ENCODE measurements at regions not wholly inside any gene's neighbourhood (a gene's known extent, or its start where the extent isn't known, plus 50 kb on each side); places are given as distances from the start of the nearest gene placed in this dataset.

- Histone ChIP-seq H3K27ac (ENCODE audit: low read depth in 1 of 2, low read length in 1 of 2) (no peak overlapping the region), H3K9me3 (ENCODE audit: control insufficient read depth in 4 of 4, insufficient read depth in 3 of 4, low read length in 3 of 4) (no peaks in the 10 kb centered on the region), H3K36me3 (ENCODE audit: control insufficient read depth in 4 of 4, insufficient read depth in 4 of 4, low read length in 4 of 4) (no peaks in the 10 kb centered on the region), H3K27me3 (ENCODE audit: control insufficient read depth in 3 of 3, insufficient read depth in 3 of 3, low read length in 2 of 3) (no peaks in the 10 kb centered on the region), H3K4me3 (no peak overlapping the region), H3K4me1 (ENCODE audit: control insufficient read depth in 5 of 5, insufficient read depth in 5 of 5, low read length in 5 of 5) (peaks cover 0 to 15% (median 2%) of the 10 kb centered on the region in 5 donors), H3K9ac (ENCODE audit: insufficient read depth in 1 of 2, low read length in 2 of 2) (no peak overlapping the region)
- ATAC-seq (ENCODE audit: insufficient read depth, low FRiP score) (no peak), DNase-seq (peak in 1 of 3 donors; percentile 9)
- 45 to 66% methylated on average over 2 of the region's 2 CpGs for WGBS, 2 donors
- no peak for TF ChIP-seq CTCF (IDR thresholded peaks at IDR 0.05; ENCODE audit: control extremely low read depth, extremely low read depth)
These were observed 237.9 kb upstream of the CCDC196 start for GRCh38 chr14:66248256-66248655.

GRCh38 chr14:66249544-66249943 is 236.6 kb upstream of the CCDC196 start:
- H3K9me3 ChIP-seq (ENCODE audit: control insufficient read depth in 4 of 4, insufficient read depth in 3 of 4, low read length in 3 of 4), result no peaks in the 10 kb centered on the region
- H3K4me1 ChIP-seq (ENCODE audit: control insufficient read depth in 5 of 5, insufficient read depth in 5 of 5, low read length in 5 of 5), result peaks cover 0 to 15% (median 2%) of the 10 kb centered on the region in 5 donors
- no peak overlapping the region for H3K9ac ChIP-seq (ENCODE audit: insufficient read depth in 1 of 2, low read length in 2 of 2)
- 91 to 92% methylated on average over 3 of the region's 3 CpGs for WGBS, 2 donors
- no peak overlapping the region for H3K27ac ChIP-seq (ENCODE audit: low read depth in 1 of 2, low read length in 1 of 2)
- no peak overlapping the region for H3K4me3 ChIP-seq
- ATAC-seq (ENCODE audit: insufficient read depth, low FRiP score) (no peak), DNase-seq (peak in 2 of 3 donors; percentile 12 to 18)
- H3K36me3 ChIP-seq (ENCODE audit: control insufficient read depth in 4 of 4, insufficient read depth in 4 of 4, low read length in 4 of 4), result no peaks in the 10 kb centered on the region
- H3K27me3 ChIP-seq (ENCODE audit: control insufficient read depth in 3 of 3, insufficient read depth in 3 of 3, low read length in 2 of 3), result no peaks in the 10 kb centered on the region
- no peak for TF ChIP-seq CTCF (IDR thresholded peaks at IDR 0.05; ENCODE audit: control extremely low read depth, extremely low read depth)

GRCh38 chr14:66254038-66254437 is 232.1 kb upstream of the CCDC196 start:
- Histone ChIP-seq H3K4me3 (no peak overlapping the region), H3K36me3 (ENCODE audit: control insufficient read depth in 4 of 4, insufficient read depth in 4 of 4, low read length in 4 of 4) (no peaks in the 10 kb centered on the region), H3K4me1 (ENCODE audit: control insufficient read depth in 5 of 5, insufficient read depth in 5 of 5, low read length in 5 of 5) (no peaks in the 10 kb centered on the region), H3K27ac (ENCODE audit: low read depth in 1 of 2, low read length in 1 of 2) (no peak overlapping the region), H3K9me3 (ENCODE audit: control insufficient read depth in 4 of 4, insufficient read depth in 3 of 4, low read length in 3 of 4) (peaks cover 0 to 2% (median 0%) of the 10 kb centered on the region in 4 donors), H3K27me3 (ENCODE audit: control insufficient read depth in 3 of 3, insufficient read depth in 3 of 3, low read length in 2 of 3) (no peaks in the 10 kb centered on the region), H3K9ac (ENCODE audit: insufficient read depth in 1 of 2, low read length in 2 of 2) (no peak overlapping the region)
- DNase-seq, result no peak
- no peak for ATAC-seq (ENCODE audit: insufficient read depth, low FRiP score)
- TF ChIP-seq CTCF (IDR thresholded peaks at IDR 0.05; ENCODE audit: control extremely low read depth, extremely low read depth), result no peak
- WGBS, 2 donors, result 72 to 91% methylated on average over 3 of the region's 3 CpGs

- Histone ChIP-seq H3K9ac (ENCODE audit: insufficient read depth in 1 of 2, low read length in 2 of 2) (no peak overlapping the region), H3K36me3 (ENCODE audit: control insufficient read depth in 4 of 4, insufficient read depth in 4 of 4, low read length in 4 of 4) (no peaks in the 10 kb centered on the region), H3K4me3 (no peak overlapping the region), H3K27ac (ENCODE audit: low read depth in 1 of 2, low read length in 1 of 2) (no peak overlapping the region), H3K4me1 (ENCODE audit: control insufficient read depth in 5 of 5, insufficient read depth in 5 of 5, low read length in 5 of 5) (no peaks in the 10 kb centered on the region), H3K9me3 (ENCODE audit: control insufficient read depth in 4 of 4, insufficient read depth in 3 of 4, low read length in 3 of 4) (peaks cover 0 to 3% (median 0%) of the 10 kb centered on the region in 4 donors), H3K27me3 (ENCODE audit: control insufficient read depth in 3 of 3, insufficient read depth in 3 of 3, low read length in 2 of 3) (no peaks in the 10 kb centered on the region)
- 93 to 94% methylated on average over 1 of the region's 1 CpG for WGBS, 2 donors
- DNase-seq (no peak), ATAC-seq (ENCODE audit: insufficient read depth, low FRiP score) (no peak)
- TF ChIP-seq CTCF (IDR thresholded peaks at IDR 0.05; ENCODE audit: control extremely low read depth, extremely low read depth), result no peak
These were observed 217.3 kb upstream of the CCDC196 start for GRCh38 chr14:66268802-66269334.
